Stomach (tissue), 8 donors: ENCODE measurements at regions not wholly inside any gene's neighbourhood (a gene's known extent, or its start where the extent isn't known, plus 50 kb on each side); places are given as distances from the start of the nearest gene placed in this dataset.

Source experiments
- DNase-seq, 2 donors: peaks; one replicate each; pipeline versions ENCODE4 v3.0.0 to v3.0.0-alpha.2; 2013 to 2019
- H3K27ac ChIP-seq, 5 donors: fragments of 200-600 bp in 4 of 5; sonication (generic) in 4 of 5; one replicate each; pipeline ENCODE4 v1.5.1; 2013 to 2019; ENCODE audit warnings: mild to moderate bottlenecking in 1 of 5, moderate library complexity in 1 of 5
- H3K27me3 ChIP-seq, 3 donors: fragments of 200-600 bp; sonication (generic); one replicate each; pipeline ENCODE4 v1.5.1; 2017 to 2019; ENCODE audit warnings: mixed run types in 1 of 3
- H3K36me3 ChIP-seq, 4 donors: fragments of 200-600 bp; sonication (generic); 1 replicate in 3 of 4; 2 replicates in 1 of 4; pipeline ENCODE4 v1.5.1; 2016 to 2019
- H3K4me1 ChIP-seq, 4 donors: fragments of 200-600 bp; sonication (generic); one replicate each; pipeline ENCODE4 v1.5.1; 2016 to 2019
- H3K4me3 ChIP-seq, 4 donors: fragments of 200-600 bp; sonication (generic) in 3 of 4; one replicate each; pipeline ENCODE4 v1.5.1; 2016 to 2019; ENCODE audit warnings: mild to moderate bottlenecking in 1 of 4
- H3K9me3 ChIP-seq, 4 donors: fragments of 200-600 bp; sonication (generic); one replicate each; pipeline ENCODE4 v1.5.1; 2016 to 2019
- EP300 ChIP-seq: sonication (generic); formaldehyde crosslinking; IDR thresholded peaks from one replicate; pipeline ENCODE4 v1.6.1; 2017; ENCODE audit warnings: antibody characterized with exemption
- POLR2A ChIP-seq, 4 donors: fragments of 450-650 bp; IDR thresholded peaks; one replicate each; pipeline ENCODE4 v1.6.1; 2016; ENCODE audit warnings: antibody characterized with exemption in 4 of 4, control low read depth in 2 of 4, mild to moderate bottlenecking in 1 of 4, moderate library complexity in 1 of 4
- POLR2AphosphoS5 ChIP-seq, 3 donors: sonication (generic); formaldehyde crosslinking; IDR thresholded peaks; one replicate each; pipeline ENCODE4 v1.6.1; 2016; ENCODE audit warnings: antibody characterized with exemption in 3 of 3
- WGBS, 5 donors: extraction: QIAGEN DNeasy Blood & Tissue Kit in 3 of 5; methylation state at CpG; one replicate each; pipeline versions ENCODE4 v1.1.5 to v1.1.7; 2013 to 2018; 5-methylcytosine and 5-hydroxymethylcytosine counted together
- intact Hi-C: fragments of 100-400 bp; cut with DNase I; formaldehyde crosslinking; loops from one replicate; pipeline ENCODE4 v1.15.1; 2023; ENCODE audit warnings: low total_unique reads
- TF ChIP-seq, protein P1 (sequence below), 7 experiments: fragments of 450-650 bp in 4 of 7; fragments of 200-600 bp in 3 of 7; sonication (generic) in 3 of 7; IDR thresholded peaks; one replicate each; pipeline ENCODE4 v1.5.1; 2016 to 2019; ENCODE audit warnings: antibody characterized with exemption in 7 of 7, control low read depth in 2 of 7, mild to moderate bottlenecking in 1 of 7
- donor health status: healthy with polysubstance abuse.
- donor health status: Bipolar disorder and iron deficiency.
- donor health status: healthy.

DNA sequence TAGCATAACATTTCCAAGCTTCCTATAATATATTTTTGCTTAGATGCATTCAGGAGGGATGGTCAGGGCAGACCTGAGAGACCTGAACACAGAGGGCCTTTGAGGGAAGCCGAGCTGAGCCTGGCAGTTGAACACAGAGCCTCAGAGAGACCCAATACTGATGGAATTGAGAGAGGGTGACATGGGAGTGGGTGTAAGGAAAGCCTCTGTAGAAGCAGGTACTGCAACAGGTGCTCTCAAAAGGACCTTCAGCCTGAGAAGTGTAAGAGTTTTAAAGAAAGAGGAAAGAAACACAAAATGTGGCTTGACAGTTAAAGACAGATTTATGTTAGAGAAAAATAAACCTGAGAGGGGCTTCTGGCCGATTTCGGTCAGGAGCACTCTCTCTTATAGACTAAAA is 73.9 kb upstream of the PGBD5 start:
- TF ChIP-seq POLR2AphosphoS5 (IDR thresholded peaks at IDR 0.05) (no peak), POLR2A (IDR thresholded peaks at IDR 0.05) (no peak), EP300 (no peak)
- TF ChIP-seq, protein P1, sequence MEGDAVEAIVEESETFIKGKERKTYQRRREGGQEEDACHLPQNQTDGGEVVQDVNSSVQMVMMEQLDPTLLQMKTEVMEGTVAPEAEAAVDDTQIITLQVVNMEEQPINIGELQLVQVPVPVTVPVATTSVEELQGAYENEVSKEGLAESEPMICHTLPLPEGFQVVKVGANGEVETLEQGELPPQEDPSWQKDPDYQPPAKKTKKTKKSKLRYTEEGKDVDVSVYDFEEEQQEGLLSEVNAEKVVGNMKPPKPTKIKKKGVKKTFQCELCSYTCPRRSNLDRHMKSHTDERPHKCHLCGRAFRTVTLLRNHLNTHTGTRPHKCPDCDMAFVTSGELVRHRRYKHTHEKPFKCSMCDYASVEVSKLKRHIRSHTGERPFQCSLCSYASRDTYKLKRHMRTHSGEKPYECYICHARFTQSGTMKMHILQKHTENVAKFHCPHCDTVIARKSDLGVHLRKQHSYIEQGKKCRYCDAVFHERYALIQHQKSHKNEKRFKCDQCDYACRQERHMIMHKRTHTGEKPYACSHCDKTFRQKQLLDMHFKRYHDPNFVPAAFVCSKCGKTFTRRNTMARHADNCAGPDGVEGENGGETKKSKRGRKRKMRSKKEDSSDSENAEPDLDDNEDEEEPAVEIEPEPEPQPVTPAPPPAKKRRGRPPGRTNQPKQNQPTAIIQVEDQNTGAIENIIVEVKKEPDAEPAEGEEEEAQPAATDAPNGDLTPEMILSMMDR (IDR thresholded peaks at IDR 0.05), result no peak
- Histone ChIP-seq H3K4me1 (peaks cover 0 to 16% (median 12%) of the 10 kb centered on the region in 4 donors), H3K4me3 (no peak overlapping the region), H3K27me3 (no peaks in the 10 kb centered on the region), H3K36me3 (no peaks in the 10 kb centered on the region), H3K9me3 (no peaks in the 10 kb centered on the region), H3K27ac (no peak overlapping the region)
- intact Hi-C loops, result no loop called here
- no peak for DNase-seq
- WGBS, 5 donors, result 79 to 95% (median 85%) methylated on average over 3 of the region's 3 CpGs

DNA sequence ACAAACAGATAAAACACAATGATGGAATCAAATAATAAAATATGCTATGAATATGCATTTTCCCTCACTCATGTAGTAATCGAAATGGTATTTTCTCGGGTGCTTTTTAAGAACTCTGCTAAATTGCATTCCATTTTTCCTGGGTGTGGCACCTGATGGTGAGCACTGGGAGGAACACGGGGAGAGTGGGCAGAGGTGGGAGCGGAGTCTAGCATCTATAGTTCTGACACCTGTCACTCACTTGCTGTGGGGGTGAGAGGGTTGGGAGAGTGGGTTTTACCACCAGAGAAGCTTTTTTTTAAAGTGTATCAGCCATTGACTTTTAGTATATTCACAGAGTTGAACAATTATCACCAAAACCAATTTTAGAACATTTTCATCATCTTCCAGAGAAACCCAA is 73.4 kb upstream of the PGBD5 start:
- no peak for TF ChIP-seq POLR2A (IDR thresholded peaks at IDR 0.05)

DNA sequence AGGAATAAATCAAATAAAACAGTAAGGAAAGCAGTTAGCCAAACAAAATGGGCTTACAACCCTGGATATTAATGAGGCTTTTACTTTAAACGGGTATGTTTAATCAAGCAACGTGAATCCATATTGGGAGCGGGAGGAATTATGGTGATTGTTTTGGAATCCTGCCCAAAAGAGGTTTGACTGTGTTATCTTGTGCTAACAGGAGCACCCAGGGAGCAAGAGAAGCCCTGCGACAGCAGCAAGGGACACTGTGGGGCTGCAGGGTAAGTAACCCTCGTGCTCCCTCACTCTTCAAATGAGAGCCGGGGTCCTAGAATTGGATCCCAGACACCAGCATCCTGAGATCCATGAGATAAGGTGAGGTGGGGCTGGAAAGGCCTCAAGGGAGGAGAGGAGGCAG is 72.6 kb upstream of the PGBD5 start:
- TF ChIP-seq EP300, result no peak
- TF ChIP-seq, protein P1 (IDR thresholded peaks at IDR 0.05), result no peak
- no peak for TF ChIP-seq POLR2AphosphoS5 (IDR thresholded peaks at IDR 0.05)
- TF ChIP-seq POLR2A (IDR thresholded peaks at IDR 0.05), result no peak
- Histone ChIP-seq H3K36me3 (no peaks in the 10 kb centered on the region), H3K27ac (no peak overlapping the region), H3K27me3 (no peaks in the 10 kb centered on the region), H3K9me3 (no peaks in the 10 kb centered on the region), H3K4me3 (no peak overlapping the region), H3K4me1 (peaks cover 0 to 16% (median 12%) of the 10 kb centered on the region in 4 donors)
- DNase-seq, result peak; percentile 49 to 73
- intact Hi-C loops, result no loop called here
- WGBS, 5 donors, result 22 to 60% (median 36%) methylated on average over 6 of the region's 6 CpGs

More for the DNA sequence above, 73.4 kb upstream of the PGBD5 start:
- H3K27me3 ChIP-seq, result no peaks in the 10 kb centered on the region
- peaks cover 0 to 16% (median 12%) of the 10 kb centered on the region in 4 donors for H3K4me1 ChIP-seq
- no peaks in the 10 kb centered on the region for H3K9me3 ChIP-seq
- H3K4me3 ChIP-seq, result no peak overlapping the region
- DNase-seq, result no peak
- WGBS, 5 donors, result 54 to 78% (median 66%) methylated on average over 4 of the region's 4 CpGs
- no peak overlapping the region for H3K27ac ChIP-seq
- intact Hi-C loops, result no loop called here
- no peaks in the 10 kb centered on the region for H3K36me3 ChIP-seq

DNA sequence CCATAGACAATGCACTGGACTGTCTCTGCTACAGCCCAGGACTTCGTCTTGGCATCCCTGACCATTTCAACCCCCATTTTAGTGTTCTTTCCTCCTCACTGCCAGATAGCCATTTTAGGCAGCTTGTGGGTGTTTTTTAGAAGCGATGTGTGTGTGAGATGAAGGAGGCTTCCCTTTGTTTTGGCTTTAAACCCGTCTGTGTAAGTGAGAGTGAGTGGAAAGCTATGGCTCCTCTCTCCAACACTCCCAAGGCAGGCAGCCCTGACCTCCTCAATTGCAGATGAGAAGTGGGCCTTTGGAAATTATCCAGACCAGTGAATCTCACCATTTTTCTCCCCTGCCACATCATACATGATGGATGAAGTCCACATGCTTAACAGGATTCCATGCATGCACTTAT is 70.3 kb upstream of the PGBD5 start:
- WGBS, 5 donors, result 30 to 66% (median 39%) methylated on average over 3 of the region's 3 CpGs
- Histone ChIP-seq H3K27me3 (no peaks in the 10 kb centered on the region), H3K4me3 (peak overlapping the region; percentile 9 to 29 (median 26)), H3K36me3 (no peaks in the 10 kb centered on the region), H3K27ac (peak overlapping the region; percentile 43 to 81 (median 54)), H3K4me1 (peaks cover 0 to 16% (median 9%) of the 10 kb centered on the region in 4 donors), H3K9me3 (no peaks in the 10 kb centered on the region)
- TF ChIP-seq POLR2A (IDR thresholded peaks at IDR 0.05) (no peak), EP300 (no peak), POLR2AphosphoS5 (IDR thresholded peaks at IDR 0.05) (no peak)
- TF ChIP-seq, protein P1 (IDR thresholded peaks at IDR 0.05), result no peak
- DNase-seq, result no peak
- intact Hi-C loops, result no loop called here

DNA sequence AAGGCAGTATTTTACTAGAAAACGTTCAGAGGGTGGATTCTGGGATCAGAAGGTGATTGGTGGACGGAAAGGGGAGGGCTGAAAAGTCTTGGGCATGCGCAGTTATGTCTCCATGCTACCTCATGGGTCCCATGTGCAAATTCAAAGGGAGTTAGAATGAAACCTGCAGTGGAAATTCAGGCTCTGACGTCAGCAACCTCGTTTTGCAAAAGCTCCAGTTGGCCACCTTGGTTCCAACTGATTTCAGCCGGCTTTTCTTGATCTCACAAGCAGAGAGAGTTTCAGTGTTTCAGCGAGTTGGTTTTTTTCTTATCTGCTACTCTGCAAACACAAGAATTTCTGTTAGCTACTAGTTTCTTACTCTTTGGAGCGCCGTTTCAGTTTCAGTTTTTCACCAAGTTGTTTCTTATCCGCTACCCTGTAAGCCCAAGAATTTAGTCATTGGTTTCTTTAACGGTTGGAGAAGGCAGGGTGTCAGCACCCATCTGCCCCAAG is 69.8 kb upstream of the PGBD5 start:
- WGBS, 5 donors, result 27 to 46% (median 35%) methylated on average over 11 of the region's 11 CpGs
- peaks cover 0 to 16% (median 7%) of the 10 kb centered on the region in 4 donors for H3K4me1 ChIP-seq
- no peaks in the 10 kb centered on the region for H3K27me3 ChIP-seq
- H3K9me3 ChIP-seq, result no peaks in the 10 kb centered on the region
- peak; percentile 67 to 79 for DNase-seq
- peak overlapping the region; percentile 9 to 29 (median 26) for H3K4me3 ChIP-seq
- TF ChIP-seq POLR2AphosphoS5 (IDR thresholded peaks at IDR 0.05) (no peak), POLR2A (IDR thresholded peaks at IDR 0.05) (no peak), EP300 (no peak)
- TF ChIP-seq, protein P1 (IDR thresholded peaks at IDR 0.05), result no peak
- intact Hi-C loops, result no loop called here
- peak overlapping the region; percentile 47 to 81 (median 54) for H3K27ac ChIP-seq
- no peaks in the 10 kb centered on the region for H3K36me3 ChIP-seq
